Pancreas (tissue), 10 donors: ENCODE measurements at regions not wholly inside any gene's neighbourhood (a gene's known extent, or its start where the extent isn't known, plus 50 kb on each side); places are given as distances from the start of the nearest gene placed in this dataset.

Experiments used
- ATAC-seq, 4 donors: fragments of 200-7000 bp; cut with Tn5 transposase; one replicate each; pipeline versions ENCODE4 v1.8.0 to v1.9.1; 2020; ENCODE audit warnings: mild to moderate bottlenecking in 4 of 4, moderate library complexity in 4 of 4
- DNase-seq, 6 donors: peaks; one replicate each; pipeline ENCODE4 v3.0.0-alpha.2; 2020
- FAIRE-seq: peaks from 2 replicates; lab custom pipeline; 2012; peaks lifted over from hg19 to GRCh38; lab: Jason Lieb, UNC
- H3K27ac ChIP-seq, 4 donors: fragments of 200-600 bp; sonication (generic); 1 replicate in 3 of 4; 2 replicates in 1 of 4; pipeline versions ENCODE4 v1.5.0 to v1.8.0; 2020
- H3K27me3 ChIP-seq, 4 donors: fragments of 200-600 bp; one replicate each; pipeline ENCODE4 v1.8.0; 2021
- H3K36me3 ChIP-seq, 3 donors: fragments of 200-600 bp; sonication (generic) in 1 of 3; one replicate each; pipeline versions ENCODE4 v1.5.0 to v1.8.0; 2020 to 2021
- H3K4me1 ChIP-seq, 3 donors: fragments of 200-600 bp; one replicate each; pipeline ENCODE4 v1.8.0; 2021
- H3K4me3 ChIP-seq, 4 donors: fragments of 200-600 bp; sonication (generic) in 2 of 4; one replicate each; pipeline versions ENCODE4 v1.5.0 to v1.8.0; 2020 to 2021
- H3K9me3 ChIP-seq, 4 donors: fragments of 200-600 bp; one replicate each; pipeline ENCODE4 v1.8.0; 2021
- WGBS, 2 donors: extraction: QIAGEN DNeasy Blood & Tissue Kit; methylation state at CpG; one replicate each; pipeline ENCODE4 v1.1.7; 2013; 5-methylcytosine and 5-hydroxymethylcytosine counted together
- intact Hi-C, 3 donors: fragments of 100-400 bp; cut with DNase I; formaldehyde crosslinking; loops; one replicate each; pipeline versions ENCODE4 v1.11.1 to v1.14.2; 2022
- TF ChIP-seq, protein P1 (sequence below), 4 donors: fragments of 200-600 bp; sonication (generic) in 3 of 4; IDR thresholded peaks; one replicate each; pipeline versions ENCODE4 v1.5.0 to v1.8.0; 2021; ENCODE audit warnings: antibody characterized with exemption in 4 of 4
- donor health status: healthy with polysubstance abuse.
- donor health status: DM: no; HTN: no; CAD: no; lungs with moderate emphysema.
- donor health status: DM: no; HTN: no; CAD: no.
- donor health status: control.
- donor health status: control.
- donor health status: Bipolar disorder and iron deficiency.
- donor health status: DM: yes; HTN: yes; CAD: no.
- donor health status: DM: no; HTN: no; CAD: no.
- donor health status: DM: no; HTN: no; CAD: no.
- donor health status: DM: yes; HTN: yes; CAD: no.

DNA sequence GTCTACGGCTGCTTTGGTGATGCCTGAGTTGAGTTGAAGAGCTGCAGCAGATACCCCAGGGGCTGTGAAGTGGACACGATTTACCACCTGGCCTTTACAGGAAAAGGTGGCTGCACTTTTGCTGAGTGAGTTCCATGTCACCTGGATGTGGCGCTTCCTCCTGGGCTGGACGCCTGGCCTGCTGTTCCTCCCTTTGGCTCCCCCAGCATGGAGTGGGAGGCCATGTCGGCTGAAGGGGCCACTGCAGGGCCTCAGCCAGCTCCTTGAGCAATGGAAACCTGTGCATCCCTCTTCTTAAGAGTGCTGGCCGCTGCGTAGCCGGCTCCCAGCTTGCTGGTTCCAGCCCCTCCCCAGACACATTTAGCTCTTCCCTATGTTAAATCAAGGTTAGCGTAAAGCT, 221.0 kb downstream of the GLRX3 start:
- H3K27ac ChIP-seq = no peak overlapping the region
- no peaks in the 10 kb centered on the region for H3K36me3 ChIP-seq
- H3K9me3 ChIP-seq = no peaks in the 10 kb centered on the region
- H3K4me1 ChIP-seq = peaks cover 0 to 4% (median 0%) of the 10 kb centered on the region in 3 donors
- FAIRE-seq = no peak
- TF ChIP-seq, protein P1, sequence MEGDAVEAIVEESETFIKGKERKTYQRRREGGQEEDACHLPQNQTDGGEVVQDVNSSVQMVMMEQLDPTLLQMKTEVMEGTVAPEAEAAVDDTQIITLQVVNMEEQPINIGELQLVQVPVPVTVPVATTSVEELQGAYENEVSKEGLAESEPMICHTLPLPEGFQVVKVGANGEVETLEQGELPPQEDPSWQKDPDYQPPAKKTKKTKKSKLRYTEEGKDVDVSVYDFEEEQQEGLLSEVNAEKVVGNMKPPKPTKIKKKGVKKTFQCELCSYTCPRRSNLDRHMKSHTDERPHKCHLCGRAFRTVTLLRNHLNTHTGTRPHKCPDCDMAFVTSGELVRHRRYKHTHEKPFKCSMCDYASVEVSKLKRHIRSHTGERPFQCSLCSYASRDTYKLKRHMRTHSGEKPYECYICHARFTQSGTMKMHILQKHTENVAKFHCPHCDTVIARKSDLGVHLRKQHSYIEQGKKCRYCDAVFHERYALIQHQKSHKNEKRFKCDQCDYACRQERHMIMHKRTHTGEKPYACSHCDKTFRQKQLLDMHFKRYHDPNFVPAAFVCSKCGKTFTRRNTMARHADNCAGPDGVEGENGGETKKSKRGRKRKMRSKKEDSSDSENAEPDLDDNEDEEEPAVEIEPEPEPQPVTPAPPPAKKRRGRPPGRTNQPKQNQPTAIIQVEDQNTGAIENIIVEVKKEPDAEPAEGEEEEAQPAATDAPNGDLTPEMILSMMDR (IDR thresholded peaks at IDR 0.05) = no peak
- intact Hi-C loops = no loop called here
- 89 to 91% methylated on average over 9 of the region's 9 CpGs for WGBS, 2 donors
- no peak overlapping the region for H3K4me3 ChIP-seq
- DNase-seq = no peak
- no peaks in the 10 kb centered on the region for H3K27me3 ChIP-seq
- no peak for ATAC-seq

DNA sequence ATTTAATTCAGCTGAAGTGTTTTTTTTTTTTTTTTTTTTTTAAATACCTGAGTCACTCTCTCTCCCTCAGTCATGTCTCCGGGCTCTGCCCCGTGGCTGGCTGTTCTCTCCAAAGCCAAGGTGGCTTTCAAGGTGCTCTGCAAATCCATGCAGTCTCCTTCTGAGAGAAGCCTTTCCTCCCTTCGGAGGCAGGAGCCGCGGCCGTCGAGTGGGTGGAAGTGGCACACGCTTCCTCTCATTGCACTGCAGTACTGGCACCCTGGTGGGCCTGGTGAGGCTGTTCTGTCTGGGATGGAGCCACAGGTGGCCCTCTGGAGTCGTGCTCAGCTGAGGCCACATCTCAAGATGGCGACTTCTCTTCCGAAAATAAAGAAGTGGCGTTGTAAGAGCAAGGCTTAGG, 221.8 kb downstream of the GLRX3 start:
- peaks cover 0 to 4% (median 0%) of the 10 kb centered on the region in 3 donors for H3K4me1 ChIP-seq
- no peaks in the 10 kb centered on the region for H3K27me3 ChIP-seq
- DNase-seq (no peak), FAIRE-seq (no peak), ATAC-seq (no peak)
- no peak overlapping the region for H3K4me3 ChIP-seq
- H3K27ac ChIP-seq = no peak overlapping the region
- intact Hi-C loops = no loop called here
- no peaks in the 10 kb centered on the region for H3K36me3 ChIP-seq
- TF ChIP-seq, protein P1 (IDR thresholded peaks at IDR 0.05) = no peak
- no peaks in the 10 kb centered on the region for H3K9me3 ChIP-seq
- 86 to 95% methylated on average over 12 of the region's 12 CpGs for WGBS, 2 donors

DNA sequence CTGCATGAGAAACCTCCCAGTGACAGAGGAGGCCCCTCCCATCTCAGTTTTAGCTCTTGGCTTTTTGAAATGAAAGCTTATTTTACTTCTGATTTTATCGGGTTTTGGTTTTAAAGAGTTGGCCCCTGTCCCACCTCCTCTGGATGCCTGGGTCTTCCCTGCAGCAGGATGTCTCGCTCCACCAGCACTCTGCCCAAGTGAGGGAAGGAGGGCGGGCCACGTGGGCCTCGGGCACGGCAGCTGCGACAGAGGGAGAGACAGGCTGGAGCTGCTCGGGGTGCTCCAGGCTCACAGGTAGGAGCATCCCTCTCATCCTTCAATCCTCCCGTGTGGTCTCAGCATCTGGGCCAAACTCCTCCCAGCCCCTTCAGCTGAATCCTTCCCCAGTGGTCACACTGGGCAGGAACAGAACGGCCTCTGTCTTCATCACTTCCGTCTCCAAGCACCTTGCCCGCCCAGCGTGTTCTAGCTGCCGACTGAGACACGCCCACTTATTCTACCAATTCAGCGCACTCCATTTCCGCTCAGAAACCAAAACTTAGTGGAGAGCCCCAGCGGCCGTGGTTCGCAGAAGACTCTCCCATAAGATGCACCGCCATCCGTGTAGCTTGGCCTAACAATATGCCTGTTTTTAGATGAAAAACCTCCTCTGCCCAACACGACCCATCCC, 222.9 kb downstream of the GLRX3 start:
- Histone ChIP-seq H3K4me3 (no peak overlapping the region), H3K9me3 (no peaks in the 10 kb centered on the region), H3K27me3 (no peaks in the 10 kb centered on the region), H3K36me3 (no peaks in the 10 kb centered on the region), H3K27ac (no peak overlapping the region), H3K4me1 (peaks cover 0 to under 1% (median 0%) of the 10 kb centered on the region in 3 donors)
- intact Hi-C loops = no loop called here
- FAIRE-seq = no peak
- no peak for ATAC-seq
- TF ChIP-seq, protein P1 (IDR thresholded peaks at IDR 0.05) = no peak
- WGBS, 2 donors = 85 to 92% methylated on average over 23 of the region's 23 CpGs
- no peak for DNase-seq

DNA sequence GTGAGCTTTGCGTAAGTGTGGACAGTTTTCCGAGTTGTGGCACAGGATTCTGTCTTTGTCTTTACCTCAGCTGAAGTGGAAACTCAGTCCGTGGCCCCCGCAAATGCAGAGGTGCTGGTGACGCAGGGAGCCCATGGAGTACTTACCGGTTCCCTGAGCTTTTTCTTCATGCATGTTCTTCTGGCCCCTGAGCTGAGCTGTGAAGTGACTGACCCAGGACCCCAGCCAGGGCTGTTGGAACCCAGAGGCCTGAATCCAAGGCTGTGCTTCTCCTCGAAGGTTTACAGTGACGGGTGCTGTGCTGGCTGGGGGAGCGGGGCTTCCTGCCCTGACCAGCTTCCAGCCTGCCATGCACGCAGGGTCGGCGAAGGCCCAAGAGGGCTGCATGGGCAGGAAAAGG, 223.5 kb downstream of the GLRX3 start:
- intact Hi-C loops = no loop called here
- FAIRE-seq (no peak), ATAC-seq (no peak), DNase-seq (no peak)
- Histone ChIP-seq H3K9me3 (no peaks in the 10 kb centered on the region), H3K4me1 (no peaks in the 10 kb centered on the region), H3K36me3 (no peaks in the 10 kb centered on the region), H3K27me3 (no peaks in the 10 kb centered on the region), H3K27ac (no peak overlapping the region), H3K4me3 (no peak overlapping the region)
- 90 to 93% methylated on average over 12 of the region's 12 CpGs for WGBS, 2 donors
- TF ChIP-seq, protein P1 (IDR thresholded peaks at IDR 0.05) = no peak

DNA sequence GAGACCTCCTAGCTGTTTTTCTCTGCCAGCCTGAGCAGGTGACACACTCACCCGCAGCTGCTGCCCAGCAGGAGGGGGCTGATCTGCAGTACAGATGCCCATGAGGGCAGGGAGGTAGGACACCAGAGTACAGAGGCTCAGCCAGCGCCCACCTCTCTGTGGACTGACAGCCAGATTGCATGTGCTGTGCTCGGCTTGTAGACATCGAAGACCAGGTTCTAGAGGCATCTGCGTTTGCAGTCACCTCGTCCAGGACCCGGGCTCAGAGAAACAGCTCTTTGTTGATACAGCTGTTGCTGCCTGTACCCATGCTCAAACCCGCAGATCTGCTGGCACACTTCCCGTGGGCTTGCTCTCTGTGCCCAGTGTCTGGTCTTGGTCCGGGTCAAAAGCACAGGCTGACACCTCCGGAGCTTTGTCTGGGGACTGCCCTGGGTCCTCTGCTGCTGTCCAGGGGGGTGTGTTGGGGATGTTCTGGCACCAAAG, 224.7 kb downstream of the GLRX3 start:
- H3K36me3 ChIP-seq = no peaks in the 10 kb centered on the region
- DNase-seq = peak; percentile 24 to 85 (median 61)
- H3K27me3 ChIP-seq = no peaks in the 10 kb centered on the region
- intact Hi-C loops = no loop called here
- no peak overlapping the region for H3K4me3 ChIP-seq
- H3K9me3 ChIP-seq = no peaks in the 10 kb centered on the region
- WGBS, 2 donors = 13 to 18% methylated on average over 11 of the region's 11 CpGs
- no peak for FAIRE-seq
- no peak overlapping the region for H3K27ac ChIP-seq
- ATAC-seq = peak; percentile 55 to 89 (median 83)
- TF ChIP-seq, protein P1 (IDR thresholded peaks at IDR 0.05) = no peak
- H3K4me1 ChIP-seq = no peaks in the 10 kb centered on the region
